HEK293T (cell line): ENCODE measurements at regions not wholly inside any gene's neighbourhood (a gene's known extent, or its start where the extent isn't known, plus 50 kb on each side); places are given as distances from the start of the nearest gene placed in this dataset.

Experiments
- ARNT ChIP-seq: fragments of 450-650 bp; IDR thresholded peaks from 2 replicates; pipeline ENCODE4 v1.6.1; 2017; ENCODE audit warnings: mild to moderate bottlenecking
- BHLHE40 ChIP-seq: fragments of 450-650 bp; IDR thresholded peaks from 2 replicates; pipeline ENCODE4 v1.6.1; 2016; ENCODE audit warnings: mild to moderate bottlenecking, moderate library complexity, borderline replicate concordance
- FOXK2 ChIP-seq: fragments of 450-650 bp; IDR thresholded peaks from 2 replicates; pipeline ENCODE4 v1.6.1; 2016; ENCODE audit warnings: mild to moderate bottlenecking
- FOXM1 ChIP-seq: fragments of 450-650 bp; IDR thresholded peaks from 2 replicates; pipeline ENCODE4 v1.6.1; 2017; ENCODE audit warnings: mild to moderate bottlenecking, borderline replicate concordance
- LEF1 ChIP-seq: fragments of 450-650 bp; IDR thresholded peaks from 2 replicates; pipeline ENCODE4 v1.6.1; 2017; ENCODE audit warnings: mild to moderate bottlenecking, borderline replicate concordance
- SP1 ChIP-seq: fragments of 450-650 bp; IDR thresholded peaks from 2 replicates; pipeline ENCODE4 v1.6.1; 2017
- ZNF384 ChIP-seq: fragments of 450-650 bp; IDR thresholded peaks from 2 replicates; pipeline ENCODE4 v1.6.1; 2016

GRCh38 chr5:8907168-8907868 is 638.6 kb downstream of the SEMA5A start:
- no peak for TF ChIP-seq SP1
- TF ChIP-seq FOXK2: no peak
- no peak for TF ChIP-seq LEF1
- TF ChIP-seq BHLHE40: no peak
- TF ChIP-seq ARNT: no peak
- no peak for TF ChIP-seq ZNF384
- no peak for TF ChIP-seq FOXM1
